ENCODE measurements at regions not wholly inside any gene's neighbourhood (a gene's known extent, or its start where the extent isn't known, plus 50 kb on each side); places are given as distances from the start of the nearest gene placed in this dataset.

DNA sequence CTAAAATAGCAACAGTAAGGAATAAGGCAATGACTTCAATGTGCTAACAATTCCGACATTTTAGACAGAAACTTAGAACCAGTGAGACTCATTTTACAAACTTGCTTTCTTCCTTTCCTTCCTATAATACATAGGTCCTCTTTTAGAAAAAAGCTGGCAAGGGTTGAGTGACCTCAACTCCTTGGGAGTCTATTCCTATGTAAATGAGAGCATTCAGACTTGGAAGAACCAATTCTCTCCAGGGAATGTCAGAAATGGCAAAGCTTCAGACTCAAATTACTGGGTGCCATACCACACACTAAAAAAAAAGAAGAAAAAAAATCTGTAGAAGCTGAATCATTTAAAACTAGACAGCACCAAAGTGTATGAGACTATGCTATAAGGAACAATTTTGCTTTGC is 1328.2 kb downstream of the OLFM4 start:
- Histone ChIP-seq H3K36me3 (ENCODE audit: control insufficient read depth in 2 of 2, extremely low read depth in 1 of 2, insufficient read depth in 2 of 2, low read length in 2 of 2) (no peaks in the 10 kb centered on the region), H3K4me2 (ENCODE audit: insufficient read depth, low read length) (no peak overlapping the region), H3K4me3 (replicated peaks in 1 of 3; ENCODE audit: insufficient read depth in 1 of 3, low read depth in 1 of 3, low read length in 3 of 3) (no peak overlapping the region), H3K79me2 (ENCODE audit: control insufficient read depth, insufficient read depth, low read length) (no peaks in the 10 kb centered on the region), H3K9me1 (replicated peaks; ENCODE audit: control insufficient read depth, extremely low read depth, insufficient read depth, low read length) (no peaks in the 10 kb centered on the region), H4K20me1 (replicated peaks; ENCODE audit: control insufficient read depth, extremely low read depth, insufficient read depth, low read length) (no peaks in the 10 kb centered on the region), H3K9me3 (replicated peaks; ENCODE audit: control insufficient read depth, insufficient read depth, low read length) (peaks cover 2% of the 10 kb centered on the region), H2AFZ (ENCODE audit: low read depth, low read length) (no peak overlapping the region), H3K27ac (ENCODE audit: insufficient read depth, low read depth, low read length) (no peak overlapping the region), H3K9ac (replicated peaks; ENCODE audit: extremely low read depth, insufficient read depth, low read length) (no peak overlapping the region), H3K27me3 (ENCODE audit: control insufficient read depth in 2 of 2, insufficient read depth in 2 of 2, low read length in 2 of 2) (no peaks in the 10 kb centered on the region), H3K4me1 (ENCODE audit: control insufficient read depth, extremely low read depth, insufficient read depth, low read length) (no peaks in the 10 kb centered on the region)
- dilution Hi-C loops (cut with MboI; ENCODE audit: extremely low pct_ligation_motif_present, low sequenced_read_pairs) (no loop called here), intact Hi-C loops (cut with micrococcal nuclease) (no loop called here)
- ChIA-PET CTCF (no interaction called here), POLR2A (no interaction called here)
- TF ChIP-seq EZH2 (IDR thresholded peaks at IDR 0.05; ENCODE audit: borderline replicate concordance, low read depth, low read length, severe bottlenecking) = no peak
- TF ChIP-seq, protein P1, sequence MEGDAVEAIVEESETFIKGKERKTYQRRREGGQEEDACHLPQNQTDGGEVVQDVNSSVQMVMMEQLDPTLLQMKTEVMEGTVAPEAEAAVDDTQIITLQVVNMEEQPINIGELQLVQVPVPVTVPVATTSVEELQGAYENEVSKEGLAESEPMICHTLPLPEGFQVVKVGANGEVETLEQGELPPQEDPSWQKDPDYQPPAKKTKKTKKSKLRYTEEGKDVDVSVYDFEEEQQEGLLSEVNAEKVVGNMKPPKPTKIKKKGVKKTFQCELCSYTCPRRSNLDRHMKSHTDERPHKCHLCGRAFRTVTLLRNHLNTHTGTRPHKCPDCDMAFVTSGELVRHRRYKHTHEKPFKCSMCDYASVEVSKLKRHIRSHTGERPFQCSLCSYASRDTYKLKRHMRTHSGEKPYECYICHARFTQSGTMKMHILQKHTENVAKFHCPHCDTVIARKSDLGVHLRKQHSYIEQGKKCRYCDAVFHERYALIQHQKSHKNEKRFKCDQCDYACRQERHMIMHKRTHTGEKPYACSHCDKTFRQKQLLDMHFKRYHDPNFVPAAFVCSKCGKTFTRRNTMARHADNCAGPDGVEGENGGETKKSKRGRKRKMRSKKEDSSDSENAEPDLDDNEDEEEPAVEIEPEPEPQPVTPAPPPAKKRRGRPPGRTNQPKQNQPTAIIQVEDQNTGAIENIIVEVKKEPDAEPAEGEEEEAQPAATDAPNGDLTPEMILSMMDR (IDR thresholded peaks at IDR 0.05; ENCODE audit: extremely low read depth in 1 of 2, insufficient read depth in 1 of 2, low read depth in 1 of 2, low read length in 2 of 2) = no peak
- FAIRE-seq (no peak), DNase-seq (ENCODE audit: low read depth, low spot score) (no peak)
- no TSS peak for BruUV-seq (replicated peaks)

DNA sequence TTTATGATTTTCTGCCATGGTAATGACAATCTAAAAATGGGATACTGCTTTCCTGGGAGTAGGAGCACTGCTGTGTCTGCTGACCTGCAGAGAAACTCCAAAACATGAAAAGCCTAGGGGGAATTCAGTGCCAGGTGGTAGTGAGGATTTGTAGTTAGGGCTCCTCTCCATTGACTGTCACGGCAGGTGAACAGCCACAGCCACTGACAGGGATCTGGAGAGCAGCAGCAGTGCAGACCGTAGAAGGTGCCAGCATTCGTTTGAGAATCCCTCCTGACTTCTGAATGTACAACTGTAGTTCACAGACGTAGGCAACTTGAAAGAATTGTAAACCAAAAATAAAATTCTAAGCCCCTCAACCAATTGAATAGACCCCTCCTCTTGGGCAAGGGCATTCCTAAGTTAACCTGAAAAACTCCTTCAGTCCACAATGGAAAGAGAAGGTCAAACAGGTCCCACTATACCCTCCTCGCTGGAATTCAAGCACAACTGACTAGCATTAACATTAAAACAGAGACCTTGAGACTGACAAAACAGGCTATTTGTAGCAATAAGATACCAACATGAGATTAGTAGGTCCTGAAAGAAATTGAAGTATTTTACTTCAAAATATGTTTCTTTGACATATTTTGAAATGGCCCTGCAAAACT is 1328.8 kb downstream of the OLFM4 start:
- Histone ChIP-seq H3K4me3 (replicated peaks in 1 of 3; ENCODE audit: insufficient read depth in 1 of 3, low read depth in 1 of 3, low read length in 3 of 3) (no peak overlapping the region), H3K9me1 (replicated peaks; ENCODE audit: control insufficient read depth, extremely low read depth, insufficient read depth, low read length) (no peaks in the 10 kb centered on the region), H4K20me1 (replicated peaks; ENCODE audit: control insufficient read depth, extremely low read depth, insufficient read depth, low read length) (no peaks in the 10 kb centered on the region), H3K4me1 (ENCODE audit: control insufficient read depth, extremely low read depth, insufficient read depth, low read length) (no peaks in the 10 kb centered on the region), H3K4me2 (ENCODE audit: insufficient read depth, low read length) (no peak overlapping the region), H3K27ac (ENCODE audit: insufficient read depth, low read depth, low read length) (no peak overlapping the region), H2AFZ (ENCODE audit: low read depth, low read length) (no peak overlapping the region), H3K79me2 (ENCODE audit: control insufficient read depth, insufficient read depth, low read length) (no peaks in the 10 kb centered on the region), H3K36me3 (ENCODE audit: control insufficient read depth in 2 of 2, extremely low read depth in 1 of 2, insufficient read depth in 2 of 2, low read length in 2 of 2) (no peaks in the 10 kb centered on the region), H3K9ac (replicated peaks; ENCODE audit: extremely low read depth, insufficient read depth, low read length) (no peak overlapping the region), H3K27me3 (ENCODE audit: control insufficient read depth in 2 of 2, insufficient read depth in 2 of 2, low read length in 2 of 2) (no peaks in the 10 kb centered on the region), H3K9me3 (replicated peaks; ENCODE audit: control insufficient read depth, insufficient read depth, low read length) (peaks cover 2% of the 10 kb centered on the region)
- dilution Hi-C loops (cut with MboI; ENCODE audit: extremely low pct_ligation_motif_present, low sequenced_read_pairs) = no loop called here
- ChIA-PET CTCF (no interaction called here), POLR2A (no interaction called here)
- FAIRE-seq (no peak), DNase-seq (ENCODE audit: low read depth, low spot score) (no peak)
- TF ChIP-seq EZH2 (IDR thresholded peaks at IDR 0.05; ENCODE audit: borderline replicate concordance, low read depth, low read length, severe bottlenecking) (no peak), FOS (IDR thresholded peaks at IDR 0.05; ENCODE audit: borderline replicate concordance, insufficient read depth, low read length) (no peak), MYC (IDR thresholded peaks at IDR 0.05; ENCODE audit: low read depth, low read length) (no peak)
- TF ChIP-seq, protein P1 (IDR thresholded peaks at IDR 0.05; ENCODE audit: extremely low read depth in 1 of 2, insufficient read depth in 1 of 2, low read depth in 1 of 2, low read length in 2 of 2) = no peak
- BruUV-seq (replicated peaks) = no TSS peak
- intact Hi-C loops (cut with micrococcal nuclease) = no loop called here
